ENCODE measurements at regions not wholly inside any gene's neighbourhood (a gene's known extent, or its start where the extent isn't known, plus 50 kb on each side); places are given as distances from the start of the nearest gene placed in this dataset.
A peak's percentile ranks its signal among the peaks of the same experiment; 100 is the strongest.

GRCh38 chr6:105598264-105598663 is 195.4 kb upstream of the PREP start:
- DNase-seq (no peak), ATAC-seq (ENCODE audit: low FRiP score) (no peak)
- no peak overlapping the region for H3K27ac ChIP-seq (ENCODE audit: low read depth in 1 of 2, low read length in 2 of 2)
- no peak overlapping the region for H3K4me3 ChIP-seq (ENCODE audit: low read length in 2 of 2)
- intact Hi-C loops (cut with DNase I) = no loop called here
- no peaks in the 10 kb centered on the region for H3K9me3 ChIP-seq (ENCODE audit: control insufficient read depth, low read length)
- 80% methylated on average over 3 of the region's 3 CpGs for WGBS, 2 donors
- no peaks in the 10 kb centered on the region for H3K27me3 ChIP-seq (ENCODE audit: control insufficient read depth in 1 of 2, insufficient read depth in 2 of 2, low read length in 1 of 2)
- H3K4me1 ChIP-seq (ENCODE audit: control insufficient read depth in 1 of 2, insufficient read depth in 2 of 2, low read length in 2 of 2) = peaks cover 3 to 16% of the 10 kb centered on the region in 2 donors
- H3K36me3 ChIP-seq (ENCODE audit: control insufficient read depth in 1 of 2, insufficient read depth in 2 of 2, low read length in 1 of 2) = no peaks in the 10 kb centered on the region

- peaks cover 2 to 12% of the 10 kb centered on the region in 2 donors for H3K4me1 ChIP-seq (ENCODE audit: control insufficient read depth in 1 of 2, insufficient read depth in 2 of 2, low read length in 2 of 2)
- ATAC-seq (ENCODE audit: low FRiP score) (peak; percentile 47), DNase-seq (no peak)
- no peak overlapping the region for H3K4me3 ChIP-seq (ENCODE audit: low read length in 2 of 2)
- H3K27ac ChIP-seq (ENCODE audit: low read depth in 1 of 2, low read length in 2 of 2) = no peak overlapping the region
- no peaks in the 10 kb centered on the region for H3K9me3 ChIP-seq (ENCODE audit: control insufficient read depth, low read length)
- no peaks in the 10 kb centered on the region for H3K27me3 ChIP-seq (ENCODE audit: control insufficient read depth in 1 of 2, insufficient read depth in 2 of 2, low read length in 1 of 2)
- 2 to 7% methylated on average over 4 of the region's 4 CpGs for WGBS, 2 donors
- intact Hi-C loops (cut with DNase I) = no loop called here
- no peaks in the 10 kb centered on the region for H3K36me3 ChIP-seq (ENCODE audit: control insufficient read depth in 1 of 2, insufficient read depth in 2 of 2, low read length in 1 of 2)
These were observed 193.4 kb upstream of the PREP start for GRCh38 chr6:105596284-105596755.

- Histone ChIP-seq H3K27ac (ENCODE audit: low read depth in 1 of 2, low read length in 2 of 2) (no peak overlapping the region), H3K36me3 (ENCODE audit: control insufficient read depth in 1 of 2, insufficient read depth in 2 of 2, low read length in 1 of 2) (no peaks in the 10 kb centered on the region), H3K9me3 (ENCODE audit: control insufficient read depth, low read length) (no peaks in the 10 kb centered on the region), H3K4me3 (ENCODE audit: low read length in 2 of 2) (no peak overlapping the region), H3K4me1 (ENCODE audit: control insufficient read depth in 1 of 2, insufficient read depth in 2 of 2, low read length in 2 of 2) (peaks cover 0 to 12% of the 10 kb centered on the region in 2 donors), H3K27me3 (ENCODE audit: control insufficient read depth in 1 of 2, insufficient read depth in 2 of 2, low read length in 1 of 2) (no peaks in the 10 kb centered on the region)
- ATAC-seq (ENCODE audit: low FRiP score) (no peak), DNase-seq (no peak)
- intact Hi-C loops (cut with DNase I) = no loop called here
- 70 to 84% methylated on average over 1 of the region's 1 CpG for WGBS, 2 donors
These were observed 192.9 kb upstream of the PREP start for GRCh38 chr6:105595829-105596228.

- intact Hi-C loops (cut with DNase I) = no loop called here
- H3K27ac ChIP-seq (ENCODE audit: low read depth in 1 of 2, low read length in 2 of 2) = no peak overlapping the region
- 68 to 79% methylated on average over 4 of the region's 4 CpGs for WGBS, 2 donors
These were observed 191.9 kb upstream of the PREP start for GRCh38 chr6:105594821-105595220.

GRCh38 chr6:105593805-105594671 is 191.2 kb upstream of the PREP start:
- ATAC-seq (ENCODE audit: low FRiP score) (no peak), DNase-seq (no peak)
- H3K4me1 ChIP-seq (ENCODE audit: control insufficient read depth in 1 of 2, insufficient read depth in 2 of 2, low read length in 2 of 2) = peaks cover 0 to 7% of the 10 kb centered on the region in 2 donors
- no peaks in the 10 kb centered on the region for H3K9me3 ChIP-seq (ENCODE audit: control insufficient read depth, low read length)
- H3K4me3 ChIP-seq (ENCODE audit: low read length in 2 of 2) = no peak overlapping the region
- intact Hi-C loops (cut with DNase I) = no loop called here
- no peak overlapping the region for H3K27ac ChIP-seq (ENCODE audit: low read depth in 1 of 2, low read length in 2 of 2)
- no peaks in the 10 kb centered on the region for H3K27me3 ChIP-seq (ENCODE audit: control insufficient read depth in 1 of 2, insufficient read depth in 2 of 2, low read length in 1 of 2)
- WGBS, 2 donors = 8% methylated on average over 4 of the region's 4 CpGs
- H3K36me3 ChIP-seq (ENCODE audit: control insufficient read depth in 1 of 2, insufficient read depth in 2 of 2, low read length in 1 of 2) = no peaks in the 10 kb centered on the region

More at GRCh38 chr6:105594821-105595220, 191.9 kb upstream of the PREP start:
- ATAC-seq (ENCODE audit: low FRiP score) (no peak), DNase-seq (no peak)
- Histone ChIP-seq H3K9me3 (ENCODE audit: control insufficient read depth, low read length) (no peaks in the 10 kb centered on the region), H3K4me1 (ENCODE audit: control insufficient read depth in 1 of 2, insufficient read depth in 2 of 2, low read length in 2 of 2) (peaks cover 0 to 7% of the 10 kb centered on the region in 2 donors), H3K36me3 (ENCODE audit: control insufficient read depth in 1 of 2, insufficient read depth in 2 of 2, low read length in 1 of 2) (no peaks in the 10 kb centered on the region), H3K4me3 (ENCODE audit: low read length in 2 of 2) (no peak overlapping the region), H3K27me3 (ENCODE audit: control insufficient read depth in 1 of 2, insufficient read depth in 2 of 2, low read length in 1 of 2) (no peaks in the 10 kb centered on the region)

- no peaks in the 10 kb centered on the region for H3K27me3 ChIP-seq (ENCODE audit: control insufficient read depth in 1 of 2, insufficient read depth in 2 of 2, low read length in 1 of 2)
- DNase-seq (no peak), ATAC-seq (ENCODE audit: low FRiP score) (no peak)
- intact Hi-C loops (cut with DNase I) = no loop called here
- H3K27ac ChIP-seq (ENCODE audit: low read depth in 1 of 2, low read length in 2 of 2) = no peak overlapping the region
- no peak overlapping the region for H3K4me3 ChIP-seq (ENCODE audit: low read length in 2 of 2)
- peaks cover 0 to 7% of the 10 kb centered on the region in 2 donors for H3K4me1 ChIP-seq (ENCODE audit: control insufficient read depth in 1 of 2, insufficient read depth in 2 of 2, low read length in 2 of 2)
- WGBS, 2 donors = 65 to 67% methylated on average over 4 of the region's 4 CpGs
- no peaks in the 10 kb centered on the region for H3K36me3 ChIP-seq (ENCODE audit: control insufficient read depth in 1 of 2, insufficient read depth in 2 of 2, low read length in 1 of 2)
- no peaks in the 10 kb centered on the region for H3K9me3 ChIP-seq (ENCODE audit: control insufficient read depth, low read length)
These were observed 190.3 kb upstream of the PREP start for GRCh38 chr6:105593056-105593690.

- DNase-seq (no peak), ATAC-seq (ENCODE audit: low FRiP score) (no peak)
- H3K27ac ChIP-seq (ENCODE audit: low read depth in 1 of 2, low read length in 2 of 2) = no peak overlapping the region
- no peaks in the 10 kb centered on the region for H3K36me3 ChIP-seq (ENCODE audit: control insufficient read depth in 1 of 2, insufficient read depth in 2 of 2, low read length in 1 of 2)
- intact Hi-C loops (cut with DNase I) = no loop called here
- H3K9me3 ChIP-seq (ENCODE audit: control insufficient read depth, low read length) = no peaks in the 10 kb centered on the region
- H3K4me1 ChIP-seq (ENCODE audit: control insufficient read depth in 1 of 2, insufficient read depth in 2 of 2, low read length in 2 of 2) = peaks cover 0 to 7% of the 10 kb centered on the region in 2 donors
- H3K4me3 ChIP-seq (ENCODE audit: low read length in 2 of 2) = no peak overlapping the region
- 44 to 56% methylated on average over 2 of the region's 2 CpGs for WGBS, 2 donors
- H3K27me3 ChIP-seq (ENCODE audit: control insufficient read depth in 1 of 2, insufficient read depth in 2 of 2, low read length in 1 of 2) = no peaks in the 10 kb centered on the region
These were observed 189.4 kb upstream of the PREP start for GRCh38 chr6:105592329-105592728.

GRCh38 chr6:105591053-105591452 is 188.2 kb upstream of the PREP start:
- Histone ChIP-seq H3K27ac (ENCODE audit: low read depth in 1 of 2, low read length in 2 of 2) (no peak overlapping the region), H3K4me3 (ENCODE audit: low read length in 2 of 2) (no peak overlapping the region), H3K27me3 (ENCODE audit: control insufficient read depth in 1 of 2, insufficient read depth in 2 of 2, low read length in 1 of 2) (no peaks in the 10 kb centered on the region), H3K36me3 (ENCODE audit: control insufficient read depth in 1 of 2, insufficient read depth in 2 of 2, low read length in 1 of 2) (no peaks in the 10 kb centered on the region), H3K9me3 (ENCODE audit: control insufficient read depth, low read length) (no peaks in the 10 kb centered on the region), H3K4me1 (ENCODE audit: control insufficient read depth in 1 of 2, insufficient read depth in 2 of 2, low read length in 2 of 2) (peaks cover 0 to 7% of the 10 kb centered on the region in 2 donors)
- DNase-seq (no peak), ATAC-seq (ENCODE audit: low FRiP score) (no peak)
- intact Hi-C loops (cut with DNase I) = no loop called here
- WGBS, 2 donors = 97% methylated on average over 2 of the region's 2 CpGs

All from aorta (tissue), 5 donors.